ENCODE measurements at regions not wholly inside any gene's neighbourhood (a gene's known extent, or its start where the extent isn't known, plus 50 kb on each side); places are given as distances from the start of the nearest gene placed in this dataset.

DNA sequence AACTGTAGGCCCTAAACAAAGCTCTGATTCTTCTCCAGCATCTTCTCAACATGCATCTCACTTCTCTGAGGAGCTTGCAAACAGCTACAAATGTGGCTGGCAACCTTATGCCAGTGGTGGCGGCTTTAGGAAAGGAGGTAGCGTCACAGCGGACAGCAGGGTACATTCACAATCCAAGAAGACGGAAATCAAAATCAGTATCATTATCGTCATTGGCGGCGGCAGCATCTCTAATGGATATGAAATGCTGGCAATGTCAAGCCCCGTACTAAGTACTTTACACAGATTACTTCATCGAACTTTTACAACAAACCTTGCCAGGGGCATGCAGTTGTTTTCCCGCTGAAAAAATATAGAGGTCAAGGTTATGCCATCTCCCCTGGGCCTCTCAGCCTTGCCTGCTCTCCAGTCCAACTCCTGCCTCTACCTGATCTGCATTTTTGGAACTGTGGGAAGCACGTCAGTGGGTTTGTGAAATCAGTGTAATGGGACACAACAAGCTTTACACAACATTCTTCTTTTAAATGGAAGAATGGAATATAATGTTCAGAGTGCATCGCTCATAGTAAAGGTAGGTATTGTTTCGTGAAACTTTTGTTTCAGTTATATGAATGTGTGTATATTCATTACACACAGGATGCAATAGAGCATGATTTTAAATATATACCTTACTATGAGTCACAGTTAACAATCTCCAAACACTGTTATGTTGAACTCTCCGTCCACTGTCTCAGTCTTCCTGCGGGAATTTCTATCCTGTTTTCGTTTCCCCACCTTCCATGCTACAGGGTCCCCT lies 152.9 kb downstream of the TTC32 start:
- no peak for TF ChIP-seq CTCF (IDR thresholded peaks at IDR 0.05; ENCODE audit: low read depth, low read length)
- DNase-seq (ENCODE audit: low read depth in 2 of 2) = no peak
- H3K4me3 ChIP-seq (replicated peaks in 1 of 2; ENCODE audit: low read depth in 2 of 2, low read length in 2 of 2) = no peak overlapping the region

DNA sequence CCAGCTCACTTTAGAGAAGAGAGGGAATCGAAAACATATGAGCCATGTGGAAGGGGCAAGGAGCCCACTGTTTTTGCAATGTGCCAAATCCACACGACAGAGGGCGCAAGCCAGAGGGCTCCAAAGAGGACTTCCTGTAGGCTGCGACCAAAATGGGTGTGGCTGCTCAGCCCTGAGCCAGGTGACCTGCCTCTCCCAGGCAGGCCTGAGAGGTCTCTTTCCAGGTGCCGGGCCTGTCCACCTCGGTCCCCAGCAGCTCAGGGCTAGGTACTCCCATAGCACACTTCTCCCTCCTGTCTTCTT lies 153.8 kb downstream of the TTC32 start:
- no peak for DNase-seq (ENCODE audit: low read depth in 2 of 2)
- no peak for TF ChIP-seq CTCF (IDR thresholded peaks at IDR 0.05; ENCODE audit: low read depth, low read length)
- no peak overlapping the region for H3K4me3 ChIP-seq (replicated peaks in 1 of 2; ENCODE audit: low read depth in 2 of 2, low read length in 2 of 2)

- peak in 1 of 2 donors; percentile 36 for DNase-seq (ENCODE audit: low read depth in 2 of 2)
- TF ChIP-seq CTCF (IDR thresholded peaks at IDR 0.05; ENCODE audit: low read depth, low read length) = no peak
- no peak overlapping the region for H3K4me3 ChIP-seq (replicated peaks in 1 of 2; ENCODE audit: low read depth in 2 of 2, low read length in 2 of 2)
These were observed 154.3 kb downstream of the TTC32 start for GRCh38 chr2:19747310-19748072.

GRCh38 chr2:19746611-19747309 lies 155.0 kb downstream of the TTC32 start:
- peak in 1 of 2 donors; percentile 39 for DNase-seq (ENCODE audit: low read depth in 2 of 2)
- no peak overlapping the region for H3K4me3 ChIP-seq (replicated peaks in 1 of 2; ENCODE audit: low read depth in 2 of 2, low read length in 2 of 2)
- peak; percentile 30 for TF ChIP-seq CTCF (IDR thresholded peaks at IDR 0.05; ENCODE audit: low read depth, low read length)

GRCh38 chr2:19746137-19746600 lies 155.6 kb downstream of the TTC32 start:
- H3K4me3 ChIP-seq (replicated peaks in 1 of 2; ENCODE audit: low read depth in 2 of 2, low read length in 2 of 2) = no peak overlapping the region
- DNase-seq (ENCODE audit: low read depth in 2 of 2) = no peak
- no peak for TF ChIP-seq CTCF (IDR thresholded peaks at IDR 0.05; ENCODE audit: low read depth, low read length)

DNA sequence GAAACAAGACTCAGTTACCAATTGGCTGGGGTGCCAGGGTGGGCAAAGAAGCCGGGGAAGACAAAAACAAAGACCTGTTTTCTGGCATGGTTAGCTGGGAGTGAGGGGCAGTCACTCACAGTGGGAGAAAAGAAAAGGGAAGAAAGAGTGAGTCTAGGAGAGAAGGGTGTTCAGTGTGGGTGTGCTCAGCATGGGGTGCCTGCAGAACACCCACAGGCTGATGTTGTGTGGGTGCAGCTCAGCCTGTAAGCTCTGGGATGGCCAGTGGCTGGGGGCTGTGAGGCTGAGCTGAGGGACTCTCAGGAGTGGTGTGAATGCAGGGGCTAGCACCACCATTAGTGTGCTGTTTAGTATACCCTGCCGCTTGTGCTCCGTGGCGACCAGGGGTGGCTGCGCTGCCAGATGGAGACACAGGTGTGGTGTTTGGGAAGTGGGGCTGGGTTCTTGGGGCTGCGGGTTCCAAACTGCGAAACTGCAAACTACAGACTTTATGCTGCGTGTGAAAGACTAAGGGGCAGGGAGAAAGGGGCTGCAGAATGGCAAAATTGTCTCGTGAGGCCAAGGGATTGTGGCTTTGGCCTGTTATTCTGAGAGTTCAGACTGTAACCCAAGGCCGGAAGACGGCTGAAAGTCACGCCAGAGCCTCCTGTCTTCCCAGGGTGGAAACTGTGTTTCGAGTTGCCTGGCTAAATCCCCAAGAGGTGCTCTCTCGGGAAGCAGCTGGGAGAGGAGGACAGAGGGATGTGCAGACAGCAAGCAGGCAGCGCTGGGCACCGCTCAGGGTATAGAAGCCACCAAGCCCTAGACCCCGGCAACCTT lies 156.3 kb downstream of the TTC32 start:
- no peak for TF ChIP-seq CTCF (IDR thresholded peaks at IDR 0.05; ENCODE audit: low read depth, low read length)
- no peak overlapping the region for H3K4me3 ChIP-seq (replicated peaks in 1 of 2; ENCODE audit: low read depth in 2 of 2, low read length in 2 of 2)
- DNase-seq (ENCODE audit: low read depth in 2 of 2) = no peak
